ENCODE measurements at regions not wholly inside any gene's neighbourhood (a gene's known extent, or its start where the extent isn't known, plus 50 kb on each side); places are given as distances from the start of the nearest gene placed in this dataset.

- TF ChIP-seq CTCF (IDR thresholded peaks at IDR 0.05): no peak
- no peak for TF ChIP-seq POLR2A (IDR thresholded peaks at IDR 0.05)
Observed at GRCh38 chr12:107331912-107332311, 238.6 kb upstream of the CRY1 start.
